K562 (cell line): ENCODE measurements at regions not wholly inside any gene's neighbourhood (a gene's known extent, or its start where the extent isn't known, plus 50 kb on each side); places are given as distances from the start of the nearest gene placed in this dataset.

Experiments
- ATAC-seq: fragments of 200-7000 bp; cut with Tn5 transposase; 3 replicates; pipeline ENCODE4 v1.9.1; 2020; ENCODE audit warnings: moderate library complexity
- BruUV-seq: library from RNA; stranded (reverse); fragments of 400-500 nt; replicated peaks from 2 replicates; lab custom pipeline; 2021; lab: Mats Ljungman, UMichigan
- CTCF ChIA-PET: fragments of 300-600 bp; formaldehyde crosslinking; extraction: SDS; loops from one replicate; lab custom pipeline; 2021; ENCODE audit warnings: low intra/inter-chr PET ratio; lab: Yijun Ruan, JAX
- POLR2A ChIA-PET: fragments of 300-600, 350-650 bp; sonication (Branson Sonifier 250); formaldehyde crosslinking; extraction: SDS; loops from one replicate; lab custom pipeline; 2021; ENCODE audit warnings: antibody characterized with exemption, inconsistent platforms; lab: Yijun Ruan, JAX
- DNase-seq, 4 experiments: peaks; one replicate each; pipeline versions ENCODE4 v3.0.0 to v3.0.0-alpha.2; 2011 to 2018; ENCODE audit warnings: low spot score in 3 of 4, mixed read lengths in 3 of 4; ENCODE audit errors: extremely low read depth in 1 of 4
- FAIRE-seq: peaks from 2 replicates; lab custom pipeline; 2011; peaks lifted over from hg19 to GRCh38; lab: Jason Lieb, UNC
- H2AFZ ChIP-seq: 2 replicates; pipeline ENCODE4 v1.6.0; 2011; ENCODE audit warnings: low read depth, low read length, control low read depth, inconsistent platforms
- H3K27ac ChIP-seq: fragments of 200-600 bp; 3 replicates; pipeline ENCODE4 v1.8.0; 2011; ENCODE audit warnings: low read depth, mild to moderate bottlenecking, control low read depth, inconsistent platforms, low read length, moderate library complexity, mixed read lengths; ENCODE audit errors: extremely low read depth
- H3K27me3 ChIP-seq, 2 experiments: fragments of 300-600 bp in 1 of 2; 2 replicates in 1 of 2; 3 replicates in 1 of 2; pipeline versions ENCODE4 v1.6.0 to v1.8.0; 2011; ENCODE audit warnings: inconsistent platforms in 2 of 2, low read length in 2 of 2, mild to moderate bottlenecking in 1 of 2, mixed read lengths in 1 of 2, moderate library complexity in 1 of 2; ENCODE audit not compliant: control insufficient read depth in 2 of 2, insufficient read depth in 2 of 2
- H3K36me3 ChIP-seq: fragments of 300-600 bp; 3 replicates; pipeline ENCODE4 v1.8.0; 2011; ENCODE audit warnings: mild to moderate bottlenecking, low read length, inconsistent platforms; ENCODE audit not compliant: control insufficient read depth, insufficient read depth
- H3K4me1 ChIP-seq, 2 experiments: fragments of 200-600 bp in 1 of 2; replicated peaks in 1 of 2; 2 replicates in 1 of 2; 3 replicates in 1 of 2; pipeline versions ENCODE4 v1.5.1 to v1.8.0; 2011; ENCODE audit warnings: inconsistent platforms in 2 of 2, low read length in 2 of 2, mild to moderate bottlenecking in 1 of 2, mixed read lengths in 1 of 2, moderate library complexity in 1 of 2; ENCODE audit not compliant: control insufficient read depth in 2 of 2, insufficient read depth in 2 of 2
- H3K4me2 ChIP-seq: 2 replicates; pipeline ENCODE4 v1.6.1; 2011; ENCODE audit warnings: low read length, control low read depth, inconsistent platforms, mixed read lengths; ENCODE audit not compliant: insufficient read depth
- H3K4me3 ChIP-seq: fragments of 200-600 bp; sonication (generic), shearing (Covaris generic); 2 replicates; pipeline ENCODE4 v1.5.1; 2016; ENCODE audit warnings: control low read depth, inconsistent platforms
- H3K79me2 ChIP-seq: fragments of 200-600 bp; 3 replicates; pipeline ENCODE4 v1.8.0; 2011; ENCODE audit warnings: low read length, inconsistent platforms; ENCODE audit not compliant: control insufficient read depth, insufficient read depth
- H3K9ac ChIP-seq, 2 experiments: 2 replicates each; pipeline versions ENCODE4 v1.6.0 to v1.6.1; 2011; ENCODE audit warnings: low read depth in 2 of 2, low read length in 2 of 2, control low read depth in 1 of 2, inconsistent platforms in 1 of 2, mild to moderate bottlenecking in 1 of 2, mixed read lengths in 1 of 2; ENCODE audit not compliant: insufficient read depth in 1 of 2
- H3K9me1 ChIP-seq: one replicate; pipeline ENCODE4 v1.6.0; 2011; ENCODE audit warnings: inconsistent platforms, mild to moderate bottlenecking, low read length, moderate library complexity; ENCODE audit not compliant: control insufficient read depth, insufficient read depth
- H3K9me3 ChIP-seq: replicated peaks from 2 replicates; pipeline ENCODE4 v1.5.1; 2011; ENCODE audit warnings: low read depth, low read length, inconsistent platforms; ENCODE audit not compliant: control insufficient read depth, insufficient read depth
- H4K20me1 ChIP-seq: replicated peaks from 2 replicates; pipeline ENCODE4 v1.6.1; 2011; ENCODE audit warnings: low read length, inconsistent platforms, mixed read lengths; ENCODE audit not compliant: control insufficient read depth, insufficient read depth
- ADNP ChIP-seq: fragments of 200-800 bp; sonication (Bioruptor generic); IDR thresholded peaks from 2 replicates; pipeline ENCODE4 v1.6.1; 2016; ENCODE audit warnings: missing genetic modification characterization, missing compliant biosample characterization
- CCAR2 ChIP-seq: fragments of 200-400 bp; formaldehyde crosslinking; IDR thresholded peaks from 2 replicates; pipeline ENCODE4 v1.6.1; 2017; ENCODE audit warnings: mild to moderate bottlenecking, low read depth, low read length
- DMBX1 ChIP-seq: fragments of 250-450 bp; sonication (Bioruptor Pico); IDR thresholded peaks from 2 replicates; pipeline ENCODE4 v1.8.0; 2022; ENCODE audit warnings: inconsistent platforms, mild to moderate bottlenecking, moderate library complexity, borderline replicate concordance
- EWSR1 ChIP-seq: fragments of 450-650 bp; IDR thresholded peaks from 2 replicates; pipeline ENCODE4 v1.6.1; 2018; ENCODE audit warnings: borderline replicate concordance, mild to moderate bottlenecking, low read depth, moderate library complexity; ENCODE audit not compliant: partially characterized antibody
- FOXA1 ChIP-seq: fragments of 450-650 bp; IDR thresholded peaks from 2 replicates; pipeline ENCODE4 v1.6.1; 2016; ENCODE audit warnings: mild to moderate bottlenecking, borderline replicate concordance
- IRF2 ChIP-seq: sonication (generic); formaldehyde crosslinking; IDR thresholded peaks from 2 replicates; pipeline ENCODE4 v1.8.1; 2022; ENCODE audit warnings: mild to moderate bottlenecking, missing genetic modification reagents
- KDM1A ChIP-seq, 2 experiments: fragments of 450-650 bp; IDR thresholded peaks; 2 replicates each; pipeline ENCODE4 v1.6.1; 2016; ENCODE audit warnings: mild to moderate bottlenecking in 2 of 2
- PML ChIP-seq: IDR thresholded peaks from 2 replicates; pipeline ENCODE4 v1.6.1; 2012; ENCODE audit warnings: low read length, inconsistent platforms
- POLR2B ChIP-seq: fragments of 450-650 bp; IDR thresholded peaks from 2 replicates; pipeline ENCODE4 v1.6.1; 2018; ENCODE audit warnings: low read depth; ENCODE audit not compliant: partially characterized antibody
- POLR3G ChIP-seq: IDR thresholded peaks from 2 replicates; pipeline ENCODE4 v1.6.1; 2011; ENCODE audit not compliant: insufficient read length, insufficient replicate concordance; ENCODE audit errors: extremely low read depth
- PRMT5 ChIP-seq: sonication (generic); formaldehyde crosslinking; IDR thresholded peaks from 2 replicates; pipeline ENCODE4 v1.5.0; 2020; ENCODE audit warnings: missing genetic modification reagents
- SREBF1 ChIP-seq: fragments of 150-350 bp; IDR thresholded peaks from 2 replicates; pipeline ENCODE4 v1.6.1; 2014; ENCODE audit warnings: antibody characterized with exemption, low read depth, low read length, borderline replicate concordance
- TFAM ChIP-seq: fragments of 250-450 bp; sonication (Bioruptor Pico); conservative IDR thresholded peaks from 2 replicates; pipeline ENCODE4 v1.5.0; 2021; ENCODE audit warnings: mild to moderate bottlenecking, moderate library complexity
- XRCC4 ChIP-seq: IDR thresholded peaks from one replicate; pipeline ENCODE4 v1.6.1; 2011; ENCODE audit not compliant: insufficient read depth, insufficient read length; ENCODE audit errors: extremely low read depth
- ZNF23 ChIP-seq: fragments of 250-450 bp; sonication (Bioruptor Pico); IDR thresholded peaks from 2 replicates; pipeline ENCODE4 v1.4.0; 2020; ENCODE audit warnings: mild to moderate bottlenecking
- ZNF639 ChIP-seq, 2 experiments: fragments of 200-800 bp in 1 of 2; sonication (Bioruptor generic) in 1 of 2; sonication (generic) in 1 of 2; formaldehyde crosslinking in 1 of 2; IDR thresholded peaks in 1 of 2; conservative IDR thresholded peaks in 1 of 2; 2 replicates each; pipeline versions ENCODE4 v1.5.0 to v1.6.1; 2016 to 2020; ENCODE audit warnings: missing compliant biosample characterization in 1 of 2, missing genetic modification characterization in 1 of 2, missing genetic modification reagents in 1 of 2
- ZNF699 ChIP-seq: fragments of 250-450 bp; sonication (Bioruptor Pico); IDR thresholded peaks from 2 replicates; pipeline ENCODE4 v1.8.0; 2021; ENCODE audit warnings: mild to moderate bottlenecking, moderate library complexity; ENCODE audit not compliant: insufficient replicate concordance
- WGBS: fragments of 100-300 bp; shearing (Covaris generic); methylation state at CpG from one replicate; pipeline ENCODE4 v1.1.6; 2016; ENCODE audit warnings: low coverage, mixed read lengths; ENCODE audit not compliant: insufficient coverage; ENCODE audit errors: missing lambda C conversion rate; 5-methylcytosine and 5-hydroxymethylcytosine counted together
- in situ Hi-C: fragments of 300-500 bp; cut with MboI; formaldehyde crosslinking; loops from 4 replicates; pipeline ENCODE4 v1.15.0; 2018; ENCODE audit warnings: inconsistent platforms, mixed read lengths
- intact Hi-C: fragments of 100-400 bp; cut with micrococcal nuclease; formaldehyde crosslinking; loops from 2 replicates; pipeline ENCODE4 v1.14.2; 2022

- no peak for FAIRE-seq
- no peaks in the 10 kb centered on the region for H3K9me1 ChIP-seq
- CTCF ChIA-PET, result no interaction called here
- H3K36me3 ChIP-seq, result no peaks in the 10 kb centered on the region
- intact Hi-C loops (no loop called here), in situ Hi-C loops (no loop called here)
- no TSS peak for BruUV-seq
- H3K9ac ChIP-seq, result no peak overlapping the region
- H3K4me3 ChIP-seq, result no peak overlapping the region
- H3K4me2 ChIP-seq, result no peak overlapping the region
- POLR2A ChIA-PET, result no interaction called here
- no peaks in the 10 kb centered on the region for H3K27me3 ChIP-seq
- TF ChIP-seq FOXA1, result no peak
- no peak for TF ChIP-seq POLR3G
- TF ChIP-seq SREBF1, result no peak
- no peak for TF ChIP-seq DMBX1 (CRISPR knock-in tag)
- no peak for TF ChIP-seq KDM1A (IDR thresholded peaks at IDR 0.05)
- TF ChIP-seq TFAM, result no peak
- TF ChIP-seq CCAR2, result no peak
- TF ChIP-seq PRMT5 (CRISPR knock-in tag), result no peak
- no peak for ATAC-seq
- no peaks in the 10 kb centered on the region for H3K4me1 ChIP-seq
- no peaks in the 10 kb centered on the region for H3K9me3 ChIP-seq
- no peak overlapping the region for H3K27ac ChIP-seq
- H4K20me1 ChIP-seq, result no peaks in the 10 kb centered on the region
- DNase-seq, result no peak
- no peak overlapping the region for H2AFZ ChIP-seq
- 0% methylated on average over 2 of the region's 2 CpGs for WGBS
- no peaks in the 10 kb centered on the region for H3K79me2 ChIP-seq
These were observed 1068.7 kb downstream of the STPG2 start for GRCh38 chr4:97074531-97074930.

- Histone ChIP-seq H3K79me2 (no peaks in the 10 kb centered on the region), H3K27me3 (no peaks in the 10 kb centered on the region), H2AFZ (no peak overlapping the region), H3K4me1 (no peaks in the 10 kb centered on the region), H3K36me3 (no peaks in the 10 kb centered on the region), H3K9ac (no peak overlapping the region), H3K9me3 (no peaks in the 10 kb centered on the region), H3K4me2 (no peak overlapping the region), H3K27ac (no peak overlapping the region), H4K20me1 (no peaks in the 10 kb centered on the region), H3K4me3 (no peak overlapping the region), H3K9me1 (no peaks in the 10 kb centered on the region)
- ChIA-PET CTCF (no interaction called here), POLR2A (no interaction called here)
- FAIRE-seq (no peak), DNase-seq (no peak), ATAC-seq (no peak)
- in situ Hi-C loops, result no loop called here
- intact Hi-C loops, result no loop called here
- BruUV-seq, result no TSS peak
- TF ChIP-seq ADNP (tag) (no peak), EWSR1 (no peak), PML (no peak), ZNF639 (CRISPR knock-in tag; conservative IDR thresholded peaks at IDR 0.05 in 1 of 2, IDR thresholded peaks at IDR 0.05 in 1 of 2) (no peak), ZNF23 (CRISPR knock-in tag) (no peak), POLR2B (no peak), XRCC4 (no peak), ZNF699 (CRISPR knock-in tag) (no peak), IRF2 (CRISPR knock-in tag) (no peak)
These were observed 1061.3 kb downstream of the STPG2 start for GRCh38 chr4:97081951-97082350.
